Chondrocyte (in vitro differentiated cells): ENCODE measurements at regions not wholly inside any gene's neighbourhood (a gene's known extent, or its start where the extent isn't known, plus 50 kb on each side); places are given as distances from the start of the nearest gene placed in this dataset.

Source experiments
- DNase-seq: peaks from one replicate; pipeline ENCODE4 v3.0.0; 2021; ENCODE audit warnings: mixed read lengths, low spot score
- H3K27ac Mint-ChIP-seq: one replicate; pipeline ENCODE4 v1.8.0; 2021; ENCODE audit warnings: mild to moderate bottlenecking, moderate library complexity, mixed read lengths; ENCODE audit not compliant: unreplicated experiment
- H3K27me3 Mint-ChIP-seq: 2 replicates; pipeline ENCODE4 v1.8.0; 2021; ENCODE audit warnings: low read depth, mixed read lengths
- H3K36me3 Mint-ChIP-seq: 2 replicates; pipeline ENCODE4 v1.8.0; 2021; ENCODE audit warnings: low read depth, mixed read lengths
- H3K4me1 Mint-ChIP-seq: 2 replicates; pipeline ENCODE4 v1.8.0; 2021; ENCODE audit warnings: low read depth, mild to moderate bottlenecking, mixed read lengths
- H3K4me3 Mint-ChIP-seq: one replicate; pipeline ENCODE4 v1.8.0; 2021; ENCODE audit warnings: mild to moderate bottlenecking, moderate library complexity, mixed read lengths; ENCODE audit not compliant: unreplicated experiment
- H3K9me3 Mint-ChIP-seq: 2 replicates; pipeline ENCODE4 v1.8.0; 2021; ENCODE audit warnings: low read depth, mixed read lengths
- TF ChIP-seq, protein P1 (sequence below): fragments of 200-600 bp; sonication (generic); IDR thresholded peaks from 2 replicates; pipeline ENCODE4 v1.5.0; 2021; ENCODE audit warnings: antibody characterized with exemption, mild to moderate bottlenecking, moderate library complexity

DNA sequence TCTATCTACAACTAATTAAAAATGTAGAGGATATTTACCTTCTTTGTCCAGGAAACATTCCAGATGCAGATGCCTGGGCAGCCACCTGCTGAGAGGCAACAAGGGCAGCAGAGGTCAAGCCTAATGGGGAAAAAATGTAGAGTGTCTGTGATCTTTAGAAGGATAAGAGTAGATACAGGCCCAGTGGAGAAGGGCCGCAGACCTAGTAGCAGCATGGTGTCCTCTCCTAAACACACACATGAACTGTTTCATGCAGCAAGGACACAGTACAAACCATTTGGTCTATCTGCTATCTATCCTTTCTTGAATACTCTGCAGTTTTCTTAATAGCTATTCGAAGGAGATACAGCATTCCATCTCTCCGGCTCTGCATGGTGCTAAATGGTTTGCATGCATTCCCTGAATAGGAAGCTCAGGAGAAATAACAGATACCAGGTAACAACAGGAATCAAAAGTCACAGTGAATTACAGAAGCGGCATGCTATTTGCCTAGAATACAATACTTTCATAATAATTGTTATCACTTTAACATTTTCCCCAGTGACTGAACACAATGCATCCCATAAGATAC lies 107.3 kb downstream of the ZNF608 start:
- TF ChIP-seq, protein P1, sequence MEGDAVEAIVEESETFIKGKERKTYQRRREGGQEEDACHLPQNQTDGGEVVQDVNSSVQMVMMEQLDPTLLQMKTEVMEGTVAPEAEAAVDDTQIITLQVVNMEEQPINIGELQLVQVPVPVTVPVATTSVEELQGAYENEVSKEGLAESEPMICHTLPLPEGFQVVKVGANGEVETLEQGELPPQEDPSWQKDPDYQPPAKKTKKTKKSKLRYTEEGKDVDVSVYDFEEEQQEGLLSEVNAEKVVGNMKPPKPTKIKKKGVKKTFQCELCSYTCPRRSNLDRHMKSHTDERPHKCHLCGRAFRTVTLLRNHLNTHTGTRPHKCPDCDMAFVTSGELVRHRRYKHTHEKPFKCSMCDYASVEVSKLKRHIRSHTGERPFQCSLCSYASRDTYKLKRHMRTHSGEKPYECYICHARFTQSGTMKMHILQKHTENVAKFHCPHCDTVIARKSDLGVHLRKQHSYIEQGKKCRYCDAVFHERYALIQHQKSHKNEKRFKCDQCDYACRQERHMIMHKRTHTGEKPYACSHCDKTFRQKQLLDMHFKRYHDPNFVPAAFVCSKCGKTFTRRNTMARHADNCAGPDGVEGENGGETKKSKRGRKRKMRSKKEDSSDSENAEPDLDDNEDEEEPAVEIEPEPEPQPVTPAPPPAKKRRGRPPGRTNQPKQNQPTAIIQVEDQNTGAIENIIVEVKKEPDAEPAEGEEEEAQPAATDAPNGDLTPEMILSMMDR: no peak
- H3K4me1 Mint-ChIP-seq: peaks cover 32% of the 10 kb centered on the region
- no peaks in the 10 kb centered on the region for H3K9me3 Mint-ChIP-seq
- H3K4me3 Mint-ChIP-seq: no peak overlapping the region
- no peak for DNase-seq
- peaks cover 10% of the 10 kb centered on the region for H3K36me3 Mint-ChIP-seq
- H3K27ac Mint-ChIP-seq: no peak overlapping the region
- H3K27me3 Mint-ChIP-seq: no peaks in the 10 kb centered on the region

DNA sequence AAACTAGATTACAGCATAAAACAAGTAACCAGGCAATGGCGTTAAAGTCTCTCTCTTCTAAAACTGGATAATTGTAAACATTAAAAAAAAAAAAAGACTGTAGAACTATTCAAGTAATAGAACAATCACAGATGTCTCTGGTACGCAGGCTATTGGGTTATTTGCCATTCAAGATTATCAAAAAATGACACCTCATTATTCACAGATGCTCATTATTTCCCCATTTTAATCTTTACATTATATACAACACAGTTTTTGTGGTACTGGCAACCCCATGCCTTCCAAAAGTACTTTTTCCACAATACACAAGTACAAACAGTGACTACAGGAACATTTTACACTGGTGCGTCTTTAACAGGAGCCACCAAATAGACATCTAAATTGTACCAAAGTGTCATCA lies 109.4 kb downstream of the ZNF608 start:
- Mint-ChIP-seq H3K36me3 (peaks cover 10% of the 10 kb centered on the region), H3K27me3 (no peaks in the 10 kb centered on the region), H3K4me3 (no peak overlapping the region), H3K27ac (no peak overlapping the region), H3K4me1 (peaks cover 30% of the 10 kb centered on the region), H3K9me3 (no peaks in the 10 kb centered on the region)
- no peak for DNase-seq
- TF ChIP-seq, protein P1: no peak

DNA sequence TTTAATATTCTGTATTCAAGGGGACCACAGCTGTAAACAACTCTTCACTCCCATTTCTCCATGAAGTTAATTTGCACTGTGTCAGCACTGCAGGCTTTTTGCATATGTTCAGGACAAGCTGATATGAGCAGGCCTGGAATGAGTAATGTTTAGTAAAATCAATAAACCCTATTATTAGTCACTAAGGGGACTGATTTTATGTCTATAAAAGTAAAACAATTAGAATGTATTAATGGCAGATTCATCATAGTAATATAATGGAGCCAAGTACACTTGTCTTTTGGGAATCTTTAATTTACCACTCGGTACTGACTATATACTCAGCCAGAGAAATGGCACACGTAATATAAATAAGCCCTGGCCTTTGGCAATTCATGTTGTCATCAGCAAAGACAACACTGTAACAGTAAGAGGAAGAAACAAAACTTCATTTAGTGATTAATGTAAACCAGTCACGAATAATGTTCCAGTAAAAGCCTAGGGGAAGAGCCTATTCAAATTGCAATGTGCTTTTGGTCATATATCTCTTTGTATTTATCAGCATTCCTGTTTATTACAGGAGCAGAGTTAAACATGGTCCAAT lies 111.6 kb downstream of the ZNF608 start:
- H3K4me3 Mint-ChIP-seq: no peak overlapping the region
- DNase-seq: no peak

DNA sequence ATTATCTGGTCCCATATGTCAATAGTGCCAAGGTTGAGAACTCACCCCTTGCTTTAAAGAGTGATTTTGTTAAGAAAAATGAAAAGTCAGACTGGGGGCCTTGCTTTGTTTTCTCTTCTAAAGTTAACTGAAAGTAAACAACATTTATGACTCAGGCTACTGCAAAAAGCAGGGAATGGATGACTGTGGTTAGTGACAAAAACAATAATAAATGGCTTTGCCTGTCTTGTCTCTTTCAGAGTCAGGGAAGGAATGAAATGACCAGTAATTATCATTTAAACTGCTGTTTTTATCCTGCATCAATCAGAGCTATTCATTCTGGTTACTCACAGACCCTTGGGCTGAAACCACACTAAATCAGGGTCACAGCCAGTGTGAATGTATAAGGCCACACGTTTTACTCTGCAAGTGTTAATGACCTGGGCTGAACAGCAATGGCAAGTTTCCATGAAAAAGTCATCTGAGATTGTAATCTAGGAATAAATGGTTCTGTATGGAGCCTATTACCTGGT lies 112.2 kb downstream of the ZNF608 start:
- TF ChIP-seq, protein P1: no peak
- Mint-ChIP-seq H3K4me3 (no peak overlapping the region), H3K9me3 (no peaks in the 10 kb centered on the region), H3K36me3 (peaks cover 4% of the 10 kb centered on the region), H3K27me3 (no peaks in the 10 kb centered on the region), H3K4me1 (peaks cover 34% of the 10 kb centered on the region), H3K27ac (peak overlapping the region; percentile 45)
- no peak for DNase-seq

More for the DNA sequence above, 111.6 kb downstream of the ZNF608 start:
- TF ChIP-seq, protein P1: no peak
- H3K27me3 Mint-ChIP-seq: no peaks in the 10 kb centered on the region
- no peaks in the 10 kb centered on the region for H3K9me3 Mint-ChIP-seq
- H3K4me1 Mint-ChIP-seq: peaks cover 33% of the 10 kb centered on the region
- H3K27ac Mint-ChIP-seq: no peak overlapping the region
- peaks cover 6% of the 10 kb centered on the region for H3K36me3 Mint-ChIP-seq

DNA sequence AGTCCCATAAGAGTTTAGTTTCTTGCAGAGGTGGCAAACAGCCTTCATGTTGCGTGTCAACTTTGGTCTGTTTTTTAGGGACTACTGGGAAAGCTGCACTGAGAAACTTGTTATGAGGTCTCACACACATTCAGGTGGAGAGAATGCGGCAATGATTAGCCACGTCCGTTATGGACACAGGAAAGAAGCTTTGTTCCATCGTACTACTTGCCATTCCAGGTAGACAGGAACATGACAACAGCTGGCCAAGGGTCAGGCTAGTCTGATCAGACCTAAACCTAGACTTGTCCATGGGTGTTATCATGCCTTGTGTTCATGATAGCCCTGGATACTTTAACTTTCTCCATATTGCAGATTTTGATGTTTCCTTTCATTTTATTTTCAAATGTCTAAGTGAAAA lies 113.2 kb downstream of the ZNF608 start:
- TF ChIP-seq, protein P1: no peak
- DNase-seq: no peak
- Mint-ChIP-seq H3K4me3 (no peak overlapping the region), H3K36me3 (peaks cover 3% of the 10 kb centered on the region), H3K27me3 (no peaks in the 10 kb centered on the region), H3K9me3 (no peaks in the 10 kb centered on the region), H3K4me1 (peaks cover 41% of the 10 kb centered on the region), H3K27ac (no peak overlapping the region)
